ENCODE measurements at regions not wholly inside any gene's neighbourhood (a gene's known extent, or its start where the extent isn't known, plus 50 kb on each side); places are given as distances from the start of the nearest gene placed in this dataset.
"Not testable (repeated sequence)": the region's sequence is repeated elsewhere in the genome, so short reads cannot be mapped to it uniquely, and the experiment has no call there.

DNA sequence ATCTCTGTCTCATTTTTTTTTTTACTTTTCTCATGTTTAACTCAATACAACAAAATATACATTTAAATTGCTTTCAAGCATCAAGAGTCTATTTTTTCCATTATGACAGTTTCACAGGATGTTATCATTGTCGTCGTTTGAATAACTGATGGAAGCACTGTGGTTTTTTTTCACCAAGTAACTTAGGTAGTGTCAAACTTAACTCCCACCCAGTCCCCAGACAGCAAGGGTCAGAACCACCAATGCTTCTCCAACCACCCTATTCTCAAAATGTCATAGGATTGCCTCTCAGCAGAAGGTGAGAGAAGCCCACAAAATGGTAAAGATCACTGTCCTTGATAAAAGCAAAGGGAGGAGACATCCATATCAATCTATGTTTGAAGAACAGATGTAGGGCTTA lies 339.4 kb downstream of the SFMBT2 start:
- DNase-seq (ENCODE audit: low read depth) = no peak
- no peak overlapping the region for H3K4me3 ChIP-seq (ENCODE audit: low read depth, low read length)
- TF ChIP-seq, protein P1, sequence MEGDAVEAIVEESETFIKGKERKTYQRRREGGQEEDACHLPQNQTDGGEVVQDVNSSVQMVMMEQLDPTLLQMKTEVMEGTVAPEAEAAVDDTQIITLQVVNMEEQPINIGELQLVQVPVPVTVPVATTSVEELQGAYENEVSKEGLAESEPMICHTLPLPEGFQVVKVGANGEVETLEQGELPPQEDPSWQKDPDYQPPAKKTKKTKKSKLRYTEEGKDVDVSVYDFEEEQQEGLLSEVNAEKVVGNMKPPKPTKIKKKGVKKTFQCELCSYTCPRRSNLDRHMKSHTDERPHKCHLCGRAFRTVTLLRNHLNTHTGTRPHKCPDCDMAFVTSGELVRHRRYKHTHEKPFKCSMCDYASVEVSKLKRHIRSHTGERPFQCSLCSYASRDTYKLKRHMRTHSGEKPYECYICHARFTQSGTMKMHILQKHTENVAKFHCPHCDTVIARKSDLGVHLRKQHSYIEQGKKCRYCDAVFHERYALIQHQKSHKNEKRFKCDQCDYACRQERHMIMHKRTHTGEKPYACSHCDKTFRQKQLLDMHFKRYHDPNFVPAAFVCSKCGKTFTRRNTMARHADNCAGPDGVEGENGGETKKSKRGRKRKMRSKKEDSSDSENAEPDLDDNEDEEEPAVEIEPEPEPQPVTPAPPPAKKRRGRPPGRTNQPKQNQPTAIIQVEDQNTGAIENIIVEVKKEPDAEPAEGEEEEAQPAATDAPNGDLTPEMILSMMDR (conservative IDR thresholded peaks at IDR 0.05; ENCODE audit: low read depth, low read length) = no peak

DNA sequence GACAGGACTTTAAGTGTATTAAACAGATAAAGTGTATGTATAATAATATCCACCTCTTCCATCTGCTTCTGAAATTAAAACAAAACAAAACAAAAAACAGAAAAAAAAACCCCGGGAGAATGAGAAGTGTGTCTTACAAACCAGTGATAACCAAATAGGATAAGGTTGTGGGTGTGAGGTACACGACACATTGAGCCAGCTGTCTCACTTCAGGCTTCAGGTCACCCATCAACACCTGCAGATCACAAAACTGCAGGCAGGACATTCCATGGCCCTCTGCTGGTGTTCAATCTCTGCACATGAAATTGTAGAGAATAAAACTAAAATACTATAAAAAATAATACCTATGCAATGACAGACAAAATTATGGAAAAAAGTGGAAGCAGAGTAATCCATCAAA lies 339.9 kb downstream of the SFMBT2 start:
- TF ChIP-seq, protein P1 (conservative IDR thresholded peaks at IDR 0.05; ENCODE audit: low read depth, low read length) = no peak
- no peak overlapping the region for H3K4me3 ChIP-seq (ENCODE audit: low read depth, low read length)
- DNase-seq (ENCODE audit: low read depth) = no peak

DNA sequence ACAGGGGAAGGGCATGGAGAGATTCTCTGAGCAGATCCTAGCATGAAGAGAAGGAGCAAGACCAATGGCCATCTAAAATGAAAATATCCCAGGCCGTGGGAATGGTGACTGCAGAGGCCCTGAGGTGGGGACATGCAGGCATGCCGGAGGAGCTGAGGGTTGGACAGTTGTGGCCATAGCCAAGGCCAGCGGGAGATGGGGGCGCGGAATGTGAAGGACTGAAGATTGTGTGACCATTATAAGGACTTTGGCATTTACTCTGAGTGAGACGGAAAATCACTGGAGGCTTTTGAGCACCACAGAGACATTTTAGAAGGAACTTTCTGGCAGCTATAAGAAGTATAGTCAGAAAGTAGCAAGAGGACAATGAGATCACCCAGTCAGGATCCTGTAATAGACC lies 341.1 kb downstream of the SFMBT2 start:
- TF ChIP-seq, protein P1 (conservative IDR thresholded peaks at IDR 0.05; ENCODE audit: low read depth, low read length) = no peak
- H3K4me3 ChIP-seq (ENCODE audit: low read depth, low read length) = no peak overlapping the region
- DNase-seq (ENCODE audit: low read depth) = no peak

DNA sequence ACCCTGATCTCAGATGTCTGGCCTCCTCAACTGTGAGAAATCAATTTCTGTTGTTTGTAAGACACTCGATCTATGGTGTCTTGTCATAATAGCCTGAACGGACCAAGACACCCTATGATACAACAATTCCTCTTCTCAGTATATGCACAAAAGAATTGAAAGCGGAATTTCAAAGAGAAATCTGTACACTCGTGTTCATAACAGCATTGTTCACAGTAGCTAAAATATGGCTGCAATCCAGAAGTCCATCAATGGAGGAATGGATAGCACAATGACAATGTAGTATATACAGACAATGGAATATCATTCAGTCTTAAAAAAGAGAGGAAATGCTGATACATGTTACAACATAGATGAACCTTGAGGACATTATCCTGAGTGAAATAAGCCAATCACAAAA lies 354.6 kb downstream of the SFMBT2 start:
- H3K4me3 ChIP-seq (ENCODE audit: low read depth, low read length) = no peak overlapping the region
- no peak for DNase-seq (ENCODE audit: low read depth)
- TF ChIP-seq, protein P1 (conservative IDR thresholded peaks at IDR 0.05; ENCODE audit: low read depth, low read length) = no peak

DNA sequence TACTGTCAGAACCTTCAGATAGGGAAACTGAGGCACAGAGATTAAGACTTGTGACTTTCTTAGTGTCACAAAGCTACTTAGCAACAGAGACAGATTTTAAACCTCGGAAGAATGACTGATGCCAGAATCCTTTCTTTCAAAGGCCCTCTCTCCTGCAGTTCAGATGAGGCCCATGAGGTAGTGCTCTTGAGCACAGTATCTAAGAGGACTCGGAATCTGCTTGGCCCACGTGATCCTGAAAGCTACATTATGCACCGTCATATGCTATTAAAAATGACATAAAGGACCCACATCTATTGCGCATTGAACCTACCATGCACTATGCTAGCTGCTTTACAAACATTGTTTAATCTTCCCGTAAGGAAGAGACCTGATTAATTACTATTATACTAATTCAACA lies 355.9 kb downstream of the SFMBT2 start:
- H3K4me3 ChIP-seq (ENCODE audit: low read depth, low read length) = no peak overlapping the region
- DNase-seq (ENCODE audit: low read depth) = no peak
- TF ChIP-seq, protein P1 (conservative IDR thresholded peaks at IDR 0.05; ENCODE audit: low read depth, low read length) = peak; percentile 37

DNA sequence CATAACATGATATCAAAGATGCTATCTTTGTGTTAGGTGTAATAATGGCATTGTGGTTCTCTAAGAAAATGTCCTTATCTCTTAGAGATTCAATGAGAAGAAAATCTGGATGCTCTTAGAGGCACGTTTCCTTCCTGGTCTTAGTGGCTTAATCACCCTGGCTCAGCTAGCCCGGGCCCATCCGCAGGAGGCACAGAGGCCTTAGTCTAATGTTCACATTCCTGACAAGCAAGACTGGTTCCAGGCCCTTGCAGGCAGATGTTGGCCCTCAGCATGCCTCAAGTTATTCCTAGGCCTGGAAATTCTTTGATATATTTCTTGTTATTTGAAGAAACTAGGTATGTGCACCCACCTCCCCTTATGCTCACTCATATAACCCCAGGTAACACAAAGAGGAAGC lies 357.6 kb downstream of the SFMBT2 start:
- TF ChIP-seq, protein P1 (conservative IDR thresholded peaks at IDR 0.05; ENCODE audit: low read depth, low read length) = no peak
- DNase-seq (ENCODE audit: low read depth) = no peak
- H3K4me3 ChIP-seq (ENCODE audit: low read depth, low read length) = no peak overlapping the region

DNA sequence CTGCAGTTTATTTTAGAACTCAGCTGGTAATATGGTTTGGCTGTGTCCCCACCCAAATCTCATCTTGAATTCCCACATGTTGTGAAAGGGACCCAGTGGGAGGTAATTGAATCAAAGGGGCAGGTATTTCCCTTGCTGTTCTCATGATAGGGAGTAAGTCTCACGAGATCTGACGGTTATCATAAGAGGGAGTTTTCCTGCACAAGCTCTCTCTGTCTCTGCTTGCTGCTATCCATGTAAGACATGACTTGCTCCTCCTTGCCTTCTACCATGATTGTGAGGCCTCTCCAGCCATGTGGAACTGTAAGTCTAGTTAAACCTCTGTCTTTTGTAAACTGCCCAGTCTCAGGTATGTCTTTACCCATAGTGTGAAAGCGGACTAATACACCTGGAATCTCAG lies 360.8 kb downstream of the SFMBT2 start:
- DNase-seq (ENCODE audit: low read depth); H3K4me3 ChIP-seq (ENCODE audit: low read depth, low read length): not testable (repeated sequence)

DNA sequence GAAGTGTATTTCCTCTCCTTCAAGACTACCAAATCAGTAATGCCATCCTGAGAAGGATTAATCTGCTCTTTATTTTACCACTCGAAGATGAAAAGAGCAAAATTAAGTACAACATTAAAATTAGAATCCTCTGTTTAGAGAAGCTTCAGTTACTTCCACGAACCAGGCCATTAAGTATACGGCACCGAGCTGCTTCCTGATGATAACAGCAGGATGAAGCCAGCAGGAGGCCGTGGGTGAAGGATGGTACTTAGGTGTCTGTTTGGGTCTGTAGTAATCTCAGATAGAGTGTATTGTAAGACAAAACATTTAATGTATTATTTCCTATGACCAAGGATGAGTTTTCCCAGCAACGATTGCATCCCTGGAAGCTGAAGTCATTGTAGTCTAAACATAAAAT lies 362.8 kb downstream of the SFMBT2 start:
- H3K4me3 ChIP-seq (ENCODE audit: low read depth, low read length) = no peak overlapping the region
- TF ChIP-seq, protein P1 (conservative IDR thresholded peaks at IDR 0.05; ENCODE audit: low read depth, low read length) = no peak
- no peak for DNase-seq (ENCODE audit: low read depth)
